Sigmoid colon (tissue), 4 donors: ENCODE measurements at regions not wholly inside any gene's neighbourhood (a gene's known extent, or its start where the extent isn't known, plus 50 kb on each side); places are given as distances from the start of the nearest gene placed in this dataset.

ENCODE experiments used
- CTCF ChIP-seq, 4 experiments: fragments of 450-650 bp in 3 of 4; fragments of 200-600 bp in 1 of 4; IDR thresholded peaks; one replicate each; pipeline ENCODE4 v1.5.1; 2016 to 2019; ENCODE audit warnings: antibody characterized with exemption in 4 of 4, mild to moderate bottlenecking in 3 of 4, moderate library complexity in 2 of 4
- EP300 ChIP-seq, 4 donors: sonication (generic); formaldehyde crosslinking; IDR thresholded peaks; one replicate each; pipeline ENCODE4 v1.6.1; 2017; ENCODE audit warnings: antibody characterized with exemption in 4 of 4
- POLR2A ChIP-seq, 2 donors: fragments of 450-650 bp; IDR thresholded peaks; one replicate each; pipeline ENCODE4 v1.6.1; 2016; ENCODE audit warnings: antibody characterized with exemption in 2 of 2, mild to moderate bottlenecking in 2 of 2, moderate library complexity in 2 of 2
- POLR2AphosphoS5 ChIP-seq, 4 donors: sonication (generic); formaldehyde crosslinking; IDR thresholded peaks; one replicate each; pipeline ENCODE4 v1.6.1; 2017; ENCODE audit warnings: antibody characterized with exemption in 4 of 4

DNA sequence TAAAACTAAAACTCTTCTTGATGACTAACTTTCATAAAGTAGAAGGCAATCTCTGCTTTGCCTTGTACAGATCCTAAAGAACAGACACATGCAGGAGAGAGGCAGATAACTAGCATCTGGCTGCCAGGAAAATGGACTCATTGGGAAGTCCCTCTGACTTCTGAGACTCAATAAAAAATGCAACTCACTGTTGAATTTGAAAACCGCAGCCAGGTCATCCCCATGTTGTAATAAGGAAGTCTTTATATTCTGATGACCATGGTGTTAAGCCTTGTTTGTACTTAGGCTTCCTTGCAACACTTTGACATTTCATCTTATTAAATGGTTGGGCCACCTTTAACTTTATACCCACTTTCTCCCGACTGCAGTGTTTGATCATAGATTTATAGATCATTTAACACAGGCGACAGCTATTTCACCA is 375.1 kb upstream of the KCNH7 start:
- no peak for TF ChIP-seq CTCF (IDR thresholded peaks at IDR 0.05)
- no peak for TF ChIP-seq EP300 (IDR thresholded peaks at IDR 0.05)
- TF ChIP-seq POLR2A (IDR thresholded peaks at IDR 0.05): no peak
- TF ChIP-seq POLR2AphosphoS5 (IDR thresholded peaks at IDR 0.05): no peak
